Liver (tissue), 3 donors: ENCODE measurements at regions not wholly inside any gene's neighbourhood (a gene's known extent, or its start where the extent isn't known, plus 50 kb on each side); places are given as distances from the start of the nearest gene placed in this dataset.

Experiments
- FOXA1 ChIP-seq: IDR thresholded peaks from 2 replicates; pipeline ENCODE4 v1.6.1; 2016; ENCODE audit warnings: antibody characterized with exemption
- GABPA ChIP-seq, 2 donors: IDR thresholded peaks in 1 of 2; conservative IDR thresholded peaks in 1 of 2; 2 replicates each; pipeline ENCODE4 v1.6.1; 2016; ENCODE audit warnings: antibody characterized with exemption in 2 of 2, mild to moderate bottlenecking in 1 of 2, moderate library complexity in 1 of 2
- HNF4G ChIP-seq: IDR thresholded peaks from 2 replicates; pipeline ENCODE4 v1.6.1; 2016; ENCODE audit warnings: antibody characterized with exemption
- RAD21 ChIP-seq, 2 donors: IDR thresholded peaks; 2 replicates each; pipeline ENCODE4 v1.6.1; 2016; ENCODE audit warnings: antibody characterized with exemption in 2 of 2, mild to moderate bottlenecking in 2 of 2
- RXRA ChIP-seq, 2 donors: IDR thresholded peaks; 2 replicates each; pipeline ENCODE4 v1.6.1; 2017 to 2018; ENCODE audit warnings: antibody characterized with exemption in 2 of 2, mild to moderate bottlenecking in 1 of 2
- SP1 ChIP-seq: IDR thresholded peaks from 2 replicates; pipeline ENCODE4 v1.6.1; 2018; ENCODE audit warnings: antibody characterized with exemption, mild to moderate bottlenecking
- YY1 ChIP-seq: IDR thresholded peaks from 2 replicates; pipeline ENCODE4 v1.6.1; 2016; ENCODE audit warnings: antibody characterized with exemption, mild to moderate bottlenecking
- TF ChIP-seq, protein P1 (sequence below): fragments of 150-350 bp; IDR thresholded peaks from 2 replicates; pipeline ENCODE4 v1.5.1; 2017; ENCODE audit warnings: improper control_type of control experiment, low read depth, low read length; ENCODE audit not compliant: missing input control
- TF ChIP-seq, protein P2 (sequence below): IDR thresholded peaks from 2 replicates; pipeline ENCODE4 v1.6.1; 2016; ENCODE audit warnings: antibody characterized with exemption
- TF ChIP-seq, protein P3 (sequence below): IDR thresholded peaks from 2 replicates; pipeline ENCODE4 v1.6.1; 2016; ENCODE audit warnings: antibody characterized with exemption, mild to moderate bottlenecking
- TF ChIP-seq, protein P4 (sequence below): IDR thresholded peaks from 2 replicates; pipeline ENCODE4 v1.6.1; 2016; ENCODE audit warnings: antibody characterized with exemption
- TF ChIP-seq, protein P5 (sequence below): IDR thresholded peaks from 2 replicates; pipeline ENCODE4 v1.6.1; 2016; ENCODE audit warnings: antibody characterized with exemption
- donor health status: healthy.
- donor health status: healthy.

DNA sequence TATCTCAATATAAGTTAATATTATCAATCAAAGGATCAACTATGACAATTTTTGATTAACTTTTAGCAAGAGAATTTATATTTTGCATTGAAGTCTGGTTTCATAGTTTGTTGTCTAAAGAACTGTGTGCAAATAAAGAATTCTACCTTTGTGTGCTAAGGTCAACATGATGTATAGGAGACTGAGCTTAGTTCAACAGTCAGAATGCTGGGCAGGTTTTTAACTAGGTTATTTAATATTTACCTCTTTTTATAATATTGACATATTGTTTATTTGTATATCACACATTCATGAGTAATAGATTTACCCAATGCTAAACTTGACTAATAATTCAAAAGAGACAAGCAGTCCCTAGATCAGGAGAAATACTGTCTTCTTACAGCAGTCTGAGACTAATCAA lies 831.4 kb downstream of the DSC3 start:
- TF ChIP-seq YY1, result no peak
- TF ChIP-seq SP1, result no peak
- TF ChIP-seq, protein P1, sequence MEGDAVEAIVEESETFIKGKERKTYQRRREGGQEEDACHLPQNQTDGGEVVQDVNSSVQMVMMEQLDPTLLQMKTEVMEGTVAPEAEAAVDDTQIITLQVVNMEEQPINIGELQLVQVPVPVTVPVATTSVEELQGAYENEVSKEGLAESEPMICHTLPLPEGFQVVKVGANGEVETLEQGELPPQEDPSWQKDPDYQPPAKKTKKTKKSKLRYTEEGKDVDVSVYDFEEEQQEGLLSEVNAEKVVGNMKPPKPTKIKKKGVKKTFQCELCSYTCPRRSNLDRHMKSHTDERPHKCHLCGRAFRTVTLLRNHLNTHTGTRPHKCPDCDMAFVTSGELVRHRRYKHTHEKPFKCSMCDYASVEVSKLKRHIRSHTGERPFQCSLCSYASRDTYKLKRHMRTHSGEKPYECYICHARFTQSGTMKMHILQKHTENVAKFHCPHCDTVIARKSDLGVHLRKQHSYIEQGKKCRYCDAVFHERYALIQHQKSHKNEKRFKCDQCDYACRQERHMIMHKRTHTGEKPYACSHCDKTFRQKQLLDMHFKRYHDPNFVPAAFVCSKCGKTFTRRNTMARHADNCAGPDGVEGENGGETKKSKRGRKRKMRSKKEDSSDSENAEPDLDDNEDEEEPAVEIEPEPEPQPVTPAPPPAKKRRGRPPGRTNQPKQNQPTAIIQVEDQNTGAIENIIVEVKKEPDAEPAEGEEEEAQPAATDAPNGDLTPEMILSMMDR, result no peak
- TF ChIP-seq, protein P2, sequence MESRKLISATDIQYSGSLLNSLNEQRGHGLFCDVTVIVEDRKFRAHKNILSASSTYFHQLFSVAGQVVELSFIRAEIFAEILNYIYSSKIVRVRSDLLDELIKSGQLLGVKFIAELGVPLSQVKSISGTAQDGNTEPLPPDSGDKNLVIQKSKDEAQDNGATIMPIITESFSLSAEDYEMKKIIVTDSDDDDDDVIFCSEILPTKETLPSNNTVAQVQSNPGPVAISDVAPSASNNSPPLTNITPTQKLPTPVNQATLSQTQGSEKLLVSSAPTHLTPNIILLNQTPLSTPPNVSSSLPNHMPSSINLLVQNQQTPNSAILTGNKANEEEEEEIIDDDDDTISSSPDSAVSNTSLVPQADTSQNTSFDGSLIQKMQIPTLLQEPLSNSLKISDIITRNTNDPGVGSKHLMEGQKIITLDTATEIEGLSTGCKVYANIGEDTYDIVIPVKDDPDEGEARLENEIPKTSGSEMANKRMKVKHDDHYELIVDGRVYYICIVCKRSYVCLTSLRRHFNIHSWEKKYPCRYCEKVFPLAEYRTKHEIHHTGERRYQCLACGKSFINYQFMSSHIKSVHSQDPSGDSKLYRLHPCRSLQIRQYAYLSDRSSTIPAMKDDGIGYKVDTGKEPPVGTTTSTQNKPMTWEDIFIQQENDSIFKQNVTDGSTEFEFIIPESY, result no peak
- TF ChIP-seq RXRA (IDR thresholded peaks at IDR 0.05), result no peak
- TF ChIP-seq RAD21 (IDR thresholded peaks at IDR 0.05), result no peak
- TF ChIP-seq, protein P3, sequence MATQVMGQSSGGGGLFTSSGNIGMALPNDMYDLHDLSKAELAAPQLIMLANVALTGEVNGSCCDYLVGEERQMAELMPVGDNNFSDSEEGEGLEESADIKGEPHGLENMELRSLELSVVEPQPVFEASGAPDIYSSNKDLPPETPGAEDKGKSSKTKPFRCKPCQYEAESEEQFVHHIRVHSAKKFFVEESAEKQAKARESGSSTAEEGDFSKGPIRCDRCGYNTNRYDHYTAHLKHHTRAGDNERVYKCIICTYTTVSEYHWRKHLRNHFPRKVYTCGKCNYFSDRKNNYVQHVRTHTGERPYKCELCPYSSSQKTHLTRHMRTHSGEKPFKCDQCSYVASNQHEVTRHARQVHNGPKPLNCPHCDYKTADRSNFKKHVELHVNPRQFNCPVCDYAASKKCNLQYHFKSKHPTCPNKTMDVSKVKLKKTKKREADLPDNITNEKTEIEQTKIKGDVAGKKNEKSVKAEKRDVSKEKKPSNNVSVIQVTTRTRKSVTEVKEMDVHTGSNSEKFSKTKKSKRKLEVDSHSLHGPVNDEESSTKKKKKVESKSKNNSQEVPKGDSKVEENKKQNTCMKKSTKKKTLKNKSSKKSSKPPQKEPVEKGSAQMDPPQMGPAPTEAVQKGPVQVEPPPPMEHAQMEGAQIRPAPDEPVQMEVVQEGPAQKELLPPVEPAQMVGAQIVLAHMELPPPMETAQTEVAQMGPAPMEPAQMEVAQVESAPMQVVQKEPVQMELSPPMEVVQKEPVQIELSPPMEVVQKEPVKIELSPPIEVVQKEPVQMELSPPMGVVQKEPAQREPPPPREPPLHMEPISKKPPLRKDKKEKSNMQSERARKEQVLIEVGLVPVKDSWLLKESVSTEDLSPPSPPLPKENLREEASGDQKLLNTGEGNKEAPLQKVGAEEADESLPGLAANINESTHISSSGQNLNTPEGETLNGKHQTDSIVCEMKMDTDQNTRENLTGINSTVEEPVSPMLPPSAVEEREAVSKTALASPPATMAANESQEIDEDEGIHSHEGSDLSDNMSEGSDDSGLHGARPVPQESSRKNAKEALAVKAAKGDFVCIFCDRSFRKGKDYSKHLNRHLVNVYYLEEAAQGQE, result no peak
- TF ChIP-seq, protein P4, sequence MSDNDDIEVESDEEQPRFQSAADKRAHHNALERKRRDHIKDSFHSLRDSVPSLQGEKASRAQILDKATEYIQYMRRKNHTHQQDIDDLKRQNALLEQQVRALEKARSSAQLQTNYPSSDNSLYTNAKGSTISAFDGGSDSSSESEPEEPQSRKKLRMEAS, result no peak
- no peak for TF ChIP-seq GABPA (IDR thresholded peaks at IDR 0.05 in 1 of 2, conservative IDR thresholded peaks at IDR 0.05 in 1 of 2)
- no peak for TF ChIP-seq FOXA1
- no peak for TF ChIP-seq HNF4G
- TF ChIP-seq, protein P5, sequence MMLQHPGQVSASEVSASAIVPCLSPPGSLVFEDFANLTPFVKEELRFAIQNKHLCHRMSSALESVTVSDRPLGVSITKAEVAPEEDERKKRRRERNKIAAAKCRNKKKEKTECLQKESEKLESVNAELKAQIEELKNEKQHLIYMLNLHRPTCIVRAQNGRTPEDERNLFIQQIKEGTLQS, result no peak
